B cell (primary cell): ENCODE measurements at regions not wholly inside any gene's neighbourhood (a gene's known extent, or its start where the extent isn't known, plus 50 kb on each side); places are given as distances from the start of the nearest gene placed in this dataset.

Source experiments
- ATAC-seq: fragments of 200-7000 bp; cut with Tn5 transposase; one replicate; pipeline ENCODE4 v1.10.0; 2021; ENCODE audit warnings: low read depth, mild to moderate bottlenecking, moderate number of reproducible peaks, moderate library complexity
- CTCF ChIA-PET: fragments of 350-600 bp; sonication (Branson Sonifier 250); formaldehyde crosslinking; loops from one replicate; lab custom pipeline; 2021; ENCODE audit warnings: antibody characterized with exemption, inconsistent platforms; lab: Charles Lee
- POLR2A ChIA-PET: fragments of 350-600 bp; sonication (Branson Sonifier 250); formaldehyde crosslinking; loops from one replicate; lab custom pipeline; 2021; ENCODE audit warnings: antibody characterized with exemption; lab: Charles Lee
- DNase-seq: peaks from one replicate; pipeline ENCODE4 v3.0.0; 2013
- H2AFZ ChIP-seq: 2 replicates; pipeline ENCODE4 v1.6.1; 2012; ENCODE audit warnings: mild to moderate bottlenecking, low read depth, low read length; ENCODE audit not compliant: insufficient read depth, poor library complexity, severe bottlenecking
- H3K27ac ChIP-seq, 2 donors: 1 replicate in 1 of 2; 2 replicates in 1 of 2; pipeline ENCODE4 v1.5.1; 2012 to 2013; ENCODE audit warnings: low read length in 2 of 2, mild to moderate bottlenecking in 2 of 2, moderate library complexity in 1 of 2
- H3K27me3 ChIP-seq, 4 experiments: fragments of 200-600 bp in 1 of 4; sonication (generic) in 1 of 4; replicated peaks in 1 of 4; 1 replicate in 2 of 4; 2 replicates in 2 of 4; pipeline versions ENCODE4 v1.6.1 to v1.7.0; 2013 to 2016; ENCODE audit warnings: low read length in 3 of 4, mild to moderate bottlenecking in 2 of 4, mixed read lengths in 1 of 4, moderate library complexity in 1 of 4; ENCODE audit not compliant: insufficient read depth in 4 of 4, control insufficient read depth in 3 of 4; ENCODE audit errors: control extremely low read depth in 1 of 4
- H3K36me3 ChIP-seq, 2 experiments: replicated peaks in 1 of 2; 1 replicate in 1 of 2; 2 replicates in 1 of 2; pipeline versions ENCODE4 v1.6.1 to v1.7.1; 2013; ENCODE audit warnings: low read length in 1 of 2; ENCODE audit not compliant: insufficient read depth in 2 of 2, control insufficient read depth in 1 of 2; ENCODE audit errors: control extremely low read depth in 1 of 2, extremely low read depth in 1 of 2
- H3K4me1 ChIP-seq, 2 donors: fragments of 200-600 bp in 1 of 2; sonication (generic) in 1 of 2; 1 replicate in 1 of 2; 2 replicates in 1 of 2; pipeline versions ENCODE4 v1.5.1 to v1.6.1; 2013 to 2017; ENCODE audit warnings: low read length in 2 of 2; ENCODE audit not compliant: control insufficient read depth in 2 of 2, insufficient read depth in 2 of 2
- H3K4me2 ChIP-seq: replicated peaks from 2 replicates; pipeline ENCODE3; 2012; ENCODE audit warnings: mild to moderate bottlenecking, low read depth, low read length; ENCODE audit not compliant: poor library complexity, severe bottlenecking
- H3K4me3 ChIP-seq, 5 experiments: fragments of 200-600 bp in 1 of 5; sonication (generic) in 1 of 5; 1 replicate in 3 of 5; 2 replicates in 2 of 5; pipeline versions ENCODE4 v1.5.1 to v1.7.0; 2011 to 2016; ENCODE audit warnings: low read length in 4 of 5, mild to moderate bottlenecking in 4 of 5, low read depth in 2 of 5, control low read depth in 1 of 5, moderate library complexity in 1 of 5; ENCODE audit not compliant: insufficient read depth in 1 of 5; ENCODE audit errors: control extremely low read depth in 1 of 5, extremely low read depth in 1 of 5
- H3K79me2 ChIP-seq: fragments of 200-600 bp; sonication (generic); one replicate; pipeline ENCODE4 v1.6.0; 2016; ENCODE audit warnings: low read length; ENCODE audit not compliant: control insufficient read depth, insufficient read depth
- H3K9ac ChIP-seq: fragments of 200-600 bp; sonication (generic); 2 replicates; pipeline ENCODE4 v1.6.1; 2017; ENCODE audit warnings: mild to moderate bottlenecking, low read length, moderate library complexity
- H3K9me3 ChIP-seq, 3 donors: one replicate each; pipeline versions ENCODE4 v1.6.1 to v1.7.1; 2013; ENCODE audit warnings: low read length in 2 of 3; ENCODE audit not compliant: control insufficient read depth in 2 of 3, insufficient read depth in 1 of 3; ENCODE audit errors: control extremely low read depth in 1 of 3
- H4K20me1 ChIP-seq: 2 replicates; pipeline ENCODE4 v1.6.0; 2012; ENCODE audit warnings: mild to moderate bottlenecking, low read length; ENCODE audit not compliant: insufficient read depth, control insufficient read depth, poor library complexity, severe bottlenecking
- H3K27ac Mint-ChIP-seq: one replicate; pipeline ENCODE4 v1.8.0; 2021; ENCODE audit warnings: mixed read lengths
- H3K27me3 Mint-ChIP-seq: one replicate; pipeline ENCODE4 v1.8.0; 2021; ENCODE audit warnings: mixed read lengths
- H3K4me1 Mint-ChIP-seq: one replicate; pipeline ENCODE4 v1.8.0; 2021; ENCODE audit warnings: mixed read lengths
- H3K4me3 Mint-ChIP-seq: one replicate; pipeline ENCODE4 v1.8.0; 2021; ENCODE audit warnings: mixed read lengths
- H3K9me3 Mint-ChIP-seq: one replicate; pipeline ENCODE4 v1.8.0; 2022; ENCODE audit warnings: mixed read lengths; ENCODE audit not compliant: insufficient read depth
- EZH2 ChIP-seq: IDR thresholded peaks from 2 replicates; pipeline ENCODE4 v1.6.1; 2012; ENCODE audit warnings: borderline replicate concordance, low read depth, mild to moderate bottlenecking, moderate library complexity, low read length; ENCODE audit not compliant: insufficient read depth, poor library complexity, severe bottlenecking
- WGBS: methylation state at CpG from one replicate; pipeline ENCODE4 v1.1.5; 2013; ENCODE audit warnings: missing lambda C conversion rate; ENCODE audit not compliant: insufficient coverage; 5-methylcytosine and 5-hydroxymethylcytosine counted together
- intact Hi-C: fragments of 100-400 bp; cut with micrococcal nuclease; formaldehyde crosslinking; loops from one replicate; pipeline ENCODE4 v1.10.0; 2022
- TF ChIP-seq, protein P1 (sequence below): fragments of 200-600 bp; IDR thresholded peaks from one replicate; pipeline ENCODE4 v1.8.0; 2022; ENCODE audit warnings: antibody characterized with exemption, mild to moderate bottlenecking

- Histone ChIP-seq H3K4me3 (no peak overlapping the region), H3K79me2 (no peaks in the 10 kb centered on the region), H3K36me3 (no peaks in the 10 kb centered on the region), H2AFZ (no peak overlapping the region), H3K9me3 (no peaks in the 10 kb centered on the region), H3K27ac (no peak overlapping the region), H3K4me2 (no peak overlapping the region), H3K4me1 (no peaks in the 10 kb centered on the region), H3K9ac (no peak overlapping the region), H3K27me3 (no peaks in the 10 kb centered on the region), H4K20me1 (no peaks in the 10 kb centered on the region)
- Mint-ChIP-seq H3K9me3 (no peaks in the 10 kb centered on the region), H3K27ac (no peak overlapping the region), H3K4me1 (peaks cover 1% of the 10 kb centered on the region), H3K4me3 (no peak overlapping the region), H3K27me3 (no peaks in the 10 kb centered on the region)
- no peak for ATAC-seq
- no peak for DNase-seq
- no CpG with 5 or more reads among the region's 2 CpGs for WGBS
- intact Hi-C loops: no loop called here
- ChIA-PET POLR2A (no interaction called here), CTCF (no interaction called here)
- no peak for TF ChIP-seq EZH2
- TF ChIP-seq, protein P1, sequence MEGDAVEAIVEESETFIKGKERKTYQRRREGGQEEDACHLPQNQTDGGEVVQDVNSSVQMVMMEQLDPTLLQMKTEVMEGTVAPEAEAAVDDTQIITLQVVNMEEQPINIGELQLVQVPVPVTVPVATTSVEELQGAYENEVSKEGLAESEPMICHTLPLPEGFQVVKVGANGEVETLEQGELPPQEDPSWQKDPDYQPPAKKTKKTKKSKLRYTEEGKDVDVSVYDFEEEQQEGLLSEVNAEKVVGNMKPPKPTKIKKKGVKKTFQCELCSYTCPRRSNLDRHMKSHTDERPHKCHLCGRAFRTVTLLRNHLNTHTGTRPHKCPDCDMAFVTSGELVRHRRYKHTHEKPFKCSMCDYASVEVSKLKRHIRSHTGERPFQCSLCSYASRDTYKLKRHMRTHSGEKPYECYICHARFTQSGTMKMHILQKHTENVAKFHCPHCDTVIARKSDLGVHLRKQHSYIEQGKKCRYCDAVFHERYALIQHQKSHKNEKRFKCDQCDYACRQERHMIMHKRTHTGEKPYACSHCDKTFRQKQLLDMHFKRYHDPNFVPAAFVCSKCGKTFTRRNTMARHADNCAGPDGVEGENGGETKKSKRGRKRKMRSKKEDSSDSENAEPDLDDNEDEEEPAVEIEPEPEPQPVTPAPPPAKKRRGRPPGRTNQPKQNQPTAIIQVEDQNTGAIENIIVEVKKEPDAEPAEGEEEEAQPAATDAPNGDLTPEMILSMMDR: no peak
Observed at GRCh38 chr11:80085563-80085962, 644.7 kb upstream of the TENM4 start.

GRCh38 chr11:80084608-80085007, 643.8 kb upstream of the TENM4 start:
- H3K4me1 Mint-ChIP-seq: peaks cover 1% of the 10 kb centered on the region
- H3K4me3 Mint-ChIP-seq: no peak overlapping the region
- Histone ChIP-seq H3K4me3 (no peak overlapping the region), H2AFZ (no peak overlapping the region), H4K20me1 (no peaks in the 10 kb centered on the region), H3K9ac (no peak overlapping the region), H3K9me3 (no peaks in the 10 kb centered on the region), H3K79me2 (no peaks in the 10 kb centered on the region), H3K27ac (no peak overlapping the region), H3K27me3 (no peaks in the 10 kb centered on the region), H3K4me2 (no peak overlapping the region), H3K36me3 (no peaks in the 10 kb centered on the region), H3K4me1 (no peaks in the 10 kb centered on the region)
- DNase-seq (no peak), ATAC-seq (no peak)
- WGBS: 67% methylated on average over 1 of the region's 3 CpGs
- no peak for TF ChIP-seq EZH2
- TF ChIP-seq, protein P1: no peak
- no peaks in the 10 kb centered on the region for H3K9me3 Mint-ChIP-seq
- H3K27me3 Mint-ChIP-seq: no peaks in the 10 kb centered on the region
- ChIA-PET CTCF (no interaction called here), POLR2A (no interaction called here)
- intact Hi-C loops: no loop called here
- no peak overlapping the region for H3K27ac Mint-ChIP-seq
